HG03571 (cell line): ENCODE measurements at regions not wholly inside any gene's neighbourhood (a gene's known extent, or its start where the extent isn't known, plus 50 kb on each side); places are given as distances from the start of the nearest gene placed in this dataset.
"Not testable (repeated sequence)": the region's sequence is repeated elsewhere in the genome, so short reads cannot be mapped to it uniquely, and the experiment has no call there.

ENCODE experiments used
- ATAC-seq: cut with Tn5 transposase; IDR thresholded peaks from one replicate; pipeline ENCODE4 v1.9.1; 2021; ENCODE audit not compliant: unreplicated experiment

DNA sequence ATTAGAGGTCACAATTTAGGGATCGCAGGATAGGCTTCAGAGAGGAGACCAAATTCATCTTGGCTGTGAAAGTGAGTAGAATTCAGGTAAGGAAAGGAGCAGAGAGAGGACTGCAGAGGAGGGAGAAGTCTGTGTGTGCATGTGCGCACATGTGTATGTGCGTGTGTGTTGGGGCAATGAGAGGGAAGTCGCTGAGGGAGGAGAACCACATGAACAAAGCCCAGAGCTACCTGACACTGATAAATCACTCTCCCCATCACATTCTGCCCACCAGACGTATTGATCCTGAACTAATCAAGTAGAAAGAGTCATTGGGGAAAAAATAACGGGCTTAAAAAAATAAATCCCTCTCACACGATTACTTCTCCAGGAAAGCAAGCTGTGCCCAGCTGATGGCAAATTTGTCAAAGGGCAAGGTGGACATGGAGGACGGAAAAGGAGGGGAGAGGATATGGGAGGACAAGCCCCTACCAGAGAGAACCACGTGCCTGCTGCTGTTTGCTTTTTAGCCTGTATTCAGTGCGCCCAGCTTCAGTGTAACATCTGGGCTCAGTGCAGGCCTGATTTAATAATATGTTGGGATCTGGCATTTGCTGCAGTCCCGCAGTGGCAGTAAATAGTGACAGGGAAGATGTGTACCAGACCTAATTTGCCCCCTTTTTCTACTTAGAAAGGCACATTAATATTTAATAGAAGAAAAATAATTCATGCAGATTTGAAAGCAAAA is 307.5 kb downstream of the C1D start:
- no peak for ATAC-seq

DNA sequence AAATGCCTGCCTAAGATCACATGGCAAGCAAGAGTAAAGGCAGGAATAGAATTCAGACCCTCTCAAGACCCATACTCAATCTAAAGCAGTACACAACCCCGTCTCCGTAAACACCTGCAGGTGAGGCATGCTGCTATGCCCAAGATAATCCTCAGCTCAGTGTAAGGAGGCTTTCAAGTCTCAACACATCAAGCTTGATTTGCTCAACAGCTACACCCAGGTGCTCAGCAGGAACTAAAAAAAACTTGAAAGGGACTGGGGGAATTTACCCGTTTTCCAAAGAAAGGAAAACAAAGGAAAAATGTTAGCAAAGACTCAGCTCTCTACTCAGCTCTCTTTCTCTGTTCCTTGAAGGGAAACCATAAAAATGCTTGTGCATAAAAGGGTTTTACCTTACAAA is 301.8 kb downstream of the C1D start:
- no peak for ATAC-seq

DNA sequence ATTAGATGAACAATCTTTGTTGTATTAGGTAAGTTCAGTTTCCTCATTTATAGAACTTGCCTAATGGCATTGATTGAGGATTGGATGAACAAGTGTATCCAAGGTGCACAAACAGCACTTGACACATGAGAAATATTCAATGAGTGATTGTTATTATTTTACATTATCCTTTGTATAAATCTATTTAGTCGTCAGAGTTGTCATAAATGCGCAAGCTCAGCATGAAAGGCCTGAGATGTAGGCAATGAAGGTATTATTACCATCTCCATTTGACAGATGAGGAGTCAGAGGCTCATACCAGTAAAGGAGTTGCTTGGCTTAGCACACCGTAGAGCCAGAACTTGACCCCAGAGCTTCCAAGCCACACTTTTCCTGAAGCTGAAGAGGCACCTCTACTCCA is 291.4 kb downstream of the C1D start:
- ATAC-seq = no peak

DNA sequence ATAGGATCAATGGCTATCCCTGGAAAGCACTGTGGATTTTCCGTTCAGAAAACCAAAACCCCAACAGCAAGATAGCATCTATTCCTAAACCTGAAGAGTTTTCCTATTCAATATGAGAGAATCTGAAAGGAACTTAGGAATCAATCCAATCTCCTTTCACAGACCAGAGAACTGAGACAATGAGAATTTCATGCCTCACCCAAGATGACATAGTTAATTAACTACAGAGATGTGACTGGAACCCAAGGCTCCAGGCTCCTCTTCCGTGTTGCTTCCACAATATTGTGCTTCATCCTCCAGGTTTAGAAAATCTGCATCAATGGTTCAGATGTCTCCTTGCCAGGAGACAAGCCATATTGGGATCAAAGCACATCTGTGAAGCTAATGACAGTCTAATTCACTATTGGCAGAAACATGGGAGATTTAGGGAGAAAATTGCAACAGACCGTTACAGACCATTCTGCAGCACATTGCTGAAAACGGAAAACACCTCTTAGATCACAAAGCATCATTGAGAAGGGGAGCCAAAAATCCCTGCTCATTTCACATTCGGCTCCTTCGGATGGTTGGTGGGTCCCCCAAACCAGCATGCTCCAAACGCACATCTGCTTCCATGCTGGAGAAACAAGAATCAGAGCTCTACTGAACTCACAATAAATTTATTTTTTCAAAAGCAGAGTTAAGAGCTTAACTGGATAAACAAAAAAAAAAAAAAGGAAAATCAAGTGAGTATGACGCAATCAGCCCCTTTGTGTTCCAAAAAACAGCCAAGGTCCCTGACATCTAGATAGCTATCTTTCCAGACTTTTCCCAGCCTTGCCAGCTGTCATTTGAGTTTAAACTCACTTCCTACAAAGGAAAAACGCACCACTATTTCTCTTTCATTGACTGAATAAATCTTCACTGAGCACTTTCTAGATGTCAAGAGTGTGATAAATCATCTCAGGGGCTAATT is 290.3 kb downstream of the C1D start:
- ATAC-seq = no peak

DNA sequence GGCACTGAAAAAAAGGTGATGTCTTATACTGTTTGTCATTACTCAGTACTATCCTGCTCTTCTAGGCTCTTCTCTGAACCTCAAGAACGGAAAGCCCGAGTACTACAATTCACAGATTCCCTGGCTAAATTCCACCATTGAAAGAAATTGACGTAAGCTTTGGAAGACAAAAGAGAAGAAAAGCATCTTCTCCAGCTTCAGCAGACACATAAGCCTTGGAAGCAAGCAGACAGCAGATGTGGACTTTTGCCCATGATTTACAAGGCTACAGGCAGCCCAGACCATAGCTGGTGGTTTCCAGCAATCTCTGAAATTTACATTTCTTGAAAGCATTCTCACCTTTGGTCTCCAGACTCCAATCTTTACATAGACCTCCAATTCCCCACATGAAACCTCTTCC is 289.0 kb downstream of the C1D start:
- ATAC-seq = no peak

DNA sequence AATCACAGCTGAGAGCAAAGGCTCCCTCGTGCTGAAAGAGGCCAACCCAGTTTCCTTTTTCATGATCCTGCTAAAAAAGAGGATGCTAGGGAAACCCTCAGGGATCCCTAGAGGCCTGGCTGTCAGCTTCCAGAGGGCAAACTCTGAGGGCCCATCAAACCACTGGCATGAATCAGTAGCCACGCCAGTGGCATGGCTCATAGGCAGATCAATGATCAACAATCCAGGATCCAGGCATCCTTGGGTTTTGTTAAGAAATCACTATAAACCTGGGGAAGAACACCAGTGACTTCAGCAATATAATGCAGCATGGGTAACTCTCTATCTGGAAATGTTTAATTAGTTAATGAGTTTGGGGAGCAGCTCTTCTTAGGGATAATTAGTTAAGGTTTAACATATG is 286.5 kb downstream of the C1D start:
- ATAC-seq = no peak

DNA sequence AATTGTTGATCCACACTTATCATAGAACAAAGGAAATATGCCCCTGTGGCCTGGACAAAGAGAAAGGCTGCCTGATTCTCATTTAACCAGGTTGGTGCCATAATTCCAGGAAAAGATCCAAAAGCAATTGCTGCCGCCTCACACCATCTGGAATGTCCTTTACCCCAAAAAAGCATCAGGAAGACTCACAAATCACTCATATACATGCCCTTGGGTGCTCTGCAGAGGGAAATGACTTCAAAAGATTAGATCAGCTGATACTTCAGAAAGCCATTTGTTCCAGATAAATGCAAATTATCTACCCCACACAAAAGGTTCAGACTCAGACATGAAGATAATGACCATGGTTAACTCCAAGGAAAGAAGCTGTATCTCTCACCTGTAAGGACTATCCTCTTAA is 285.8 kb downstream of the C1D start:
- no peak for ATAC-seq

DNA sequence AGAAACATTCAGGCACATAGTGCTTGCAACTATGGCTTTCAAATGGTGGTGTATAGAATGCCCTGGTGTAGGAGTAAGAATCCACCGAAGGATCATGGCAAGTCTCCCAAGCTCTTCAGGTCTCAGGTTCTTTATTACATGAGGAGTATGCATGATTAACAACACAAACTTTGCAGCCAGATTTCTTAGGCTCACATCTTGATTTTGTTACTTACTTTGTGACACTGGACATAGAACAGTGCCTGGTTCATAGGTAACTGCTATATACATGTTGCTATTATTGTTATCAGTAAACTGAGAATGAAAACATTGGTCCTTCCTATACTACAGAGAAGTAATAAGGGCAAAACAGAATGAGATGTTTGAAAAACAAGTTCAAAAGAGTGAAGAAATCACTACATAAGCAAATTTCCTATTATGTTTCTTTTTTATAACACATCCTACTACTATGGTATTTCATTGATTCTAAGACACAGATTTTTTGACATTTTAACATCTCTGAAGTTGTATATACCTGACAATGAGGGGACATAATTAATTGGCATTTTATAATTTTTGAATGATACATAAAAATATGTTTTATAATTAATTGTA is 284.9 kb downstream of the C1D start:
- ATAC-seq = no peak

DNA sequence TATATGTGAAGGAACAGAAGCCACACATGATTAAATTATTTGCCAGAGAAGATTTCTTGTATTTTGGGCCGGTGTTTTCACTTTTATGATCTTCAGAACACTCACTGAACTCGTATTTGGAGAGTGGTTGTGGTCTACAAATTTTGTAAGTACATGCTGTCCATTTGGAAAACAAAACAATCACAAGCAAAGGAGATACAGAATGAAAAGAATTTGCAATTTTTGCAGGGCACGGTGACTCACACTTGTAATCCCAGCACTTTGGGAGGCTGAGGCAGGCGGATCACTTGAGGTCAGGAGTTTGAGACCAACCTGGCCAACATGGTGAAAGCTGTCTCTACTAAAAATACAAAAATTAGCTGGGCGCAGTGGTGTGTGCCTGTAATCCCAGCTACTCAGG is 282.0 kb downstream of the C1D start:
- not testable (repeated sequence) for ATAC-seq

DNA sequence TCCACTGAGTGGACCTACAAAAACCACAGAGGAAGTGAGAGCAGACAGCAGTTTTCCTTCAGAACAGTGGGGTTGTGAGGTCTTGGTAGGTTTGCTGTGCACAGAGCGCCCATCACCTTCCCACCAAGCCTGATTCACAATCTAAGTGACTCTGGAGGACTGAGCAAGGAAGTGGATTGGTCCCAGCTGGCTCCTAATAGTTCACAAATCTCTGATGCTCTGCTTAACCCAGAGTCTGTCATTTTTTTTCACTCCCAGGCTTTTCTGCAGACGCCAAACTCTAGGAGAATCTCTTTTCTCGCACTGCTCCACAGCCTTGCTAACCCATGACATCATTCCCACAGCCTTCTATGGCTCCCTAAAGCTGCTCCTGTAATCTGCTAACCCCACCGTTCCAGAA is 280.4 kb downstream of the C1D start:
- ATAC-seq = no peak

DNA sequence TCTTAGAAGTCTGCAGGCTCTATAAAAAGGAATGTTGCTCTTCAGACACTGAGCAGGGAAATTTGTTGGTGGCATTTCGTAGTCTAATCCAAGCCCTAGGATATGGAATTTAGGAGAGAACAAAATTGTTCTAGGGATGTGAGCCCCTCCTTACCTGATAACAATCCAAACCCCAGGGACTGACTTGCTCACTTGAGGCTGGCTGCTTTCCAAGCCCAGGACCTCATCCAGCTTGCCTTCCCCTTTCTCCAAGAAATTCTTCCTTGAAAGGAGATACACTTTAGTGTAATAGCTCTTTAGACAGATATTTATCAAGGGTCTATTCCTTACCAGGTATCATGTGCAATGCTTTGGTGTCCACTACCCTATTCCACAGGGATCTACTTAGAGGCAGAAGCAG is 279.8 kb downstream of the C1D start:
- ATAC-seq = no peak

DNA sequence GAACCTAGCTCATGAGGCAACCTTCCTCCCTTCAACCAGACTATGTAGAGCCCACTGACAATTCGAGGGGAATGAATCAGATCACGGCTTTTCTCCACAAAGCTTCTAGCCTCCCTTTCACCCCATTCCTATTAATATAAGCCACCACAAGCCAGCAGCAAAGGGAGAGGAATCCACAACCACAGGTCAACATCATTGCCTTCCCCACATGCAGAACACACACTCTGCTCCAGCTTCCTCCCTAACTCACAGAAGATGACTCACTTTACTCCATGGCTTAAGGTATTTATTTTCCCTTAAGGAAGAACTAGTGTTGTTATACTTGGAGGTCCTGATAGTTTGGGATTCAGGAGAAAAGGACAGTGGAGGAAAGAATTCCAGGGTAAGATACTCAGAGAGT is 272.2 kb downstream of the C1D start:
- ATAC-seq = no peak

DNA sequence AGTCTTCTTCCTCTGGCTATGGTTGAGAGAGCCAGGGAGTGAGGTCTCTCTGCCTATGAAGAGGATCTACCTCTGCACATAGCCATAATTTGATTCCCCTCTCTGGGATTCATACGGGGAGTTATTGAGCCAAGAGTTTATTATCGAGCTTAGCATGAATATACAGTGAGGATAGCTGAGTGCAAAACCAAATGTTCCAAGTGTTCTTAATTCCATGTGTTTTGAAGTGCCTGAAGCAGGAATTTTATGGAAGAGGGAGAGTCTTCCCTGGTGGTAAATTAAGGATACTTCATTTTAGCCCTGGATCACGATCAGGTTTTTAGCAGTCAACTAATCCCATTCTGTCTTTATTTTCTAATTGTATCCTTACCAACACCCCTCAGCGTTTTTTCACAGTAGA is 270.6 kb downstream of the C1D start:
- no peak for ATAC-seq

DNA sequence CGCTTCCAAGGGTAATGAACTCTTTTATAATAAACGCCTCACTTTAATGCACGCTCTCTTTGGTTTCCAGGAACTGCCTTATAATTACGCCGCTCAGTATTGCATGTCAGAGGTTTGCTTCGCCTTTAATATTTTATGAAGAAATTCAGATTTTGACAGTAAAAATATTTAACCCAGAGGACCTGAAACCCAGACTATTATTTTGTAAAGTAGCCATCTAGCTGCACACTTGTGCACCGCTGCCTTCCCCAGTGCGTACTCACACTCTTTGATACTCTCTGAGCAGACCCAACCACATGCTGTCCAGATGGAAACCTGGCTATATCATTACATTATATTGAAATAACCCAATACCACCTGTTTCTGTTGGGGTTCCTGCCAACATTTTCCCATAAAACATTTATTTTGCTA is 270.1 kb downstream of the C1D start:
- no peak for ATAC-seq

DNA sequence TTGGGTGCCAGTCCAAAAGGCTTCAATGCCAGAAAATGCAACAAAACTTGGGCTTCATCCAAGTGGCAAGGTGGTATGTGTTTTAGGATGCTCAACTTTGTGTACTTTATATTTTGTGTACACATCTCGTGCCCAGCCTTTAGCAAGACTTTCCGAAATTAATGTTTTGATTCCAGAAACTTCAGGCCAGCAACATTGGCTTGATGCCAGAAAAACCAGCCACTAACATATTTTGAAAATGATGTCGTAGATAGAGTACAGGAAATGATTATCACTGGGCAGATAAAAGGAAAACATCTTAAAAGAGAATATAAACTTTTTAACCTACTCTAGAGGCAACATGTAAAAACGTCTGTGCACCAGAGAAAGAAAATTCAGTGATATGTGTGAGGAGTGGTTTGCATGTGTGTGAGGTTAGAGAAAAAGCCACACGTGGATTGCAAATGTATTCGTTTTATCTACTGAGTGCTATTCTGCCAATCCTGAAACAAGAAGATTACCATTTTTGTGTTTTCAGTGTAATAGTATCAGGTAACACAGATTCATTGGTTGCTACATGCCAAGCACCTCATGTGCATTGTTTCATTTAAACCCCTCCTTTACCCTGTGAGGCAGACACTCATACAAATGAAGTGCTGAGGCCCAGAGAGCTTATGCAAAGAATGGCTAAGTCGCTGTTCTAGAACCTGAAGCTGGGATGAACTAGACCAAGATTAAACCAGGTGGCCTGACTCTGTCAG is 264.8 kb downstream of the C1D start:
- no peak for ATAC-seq

DNA sequence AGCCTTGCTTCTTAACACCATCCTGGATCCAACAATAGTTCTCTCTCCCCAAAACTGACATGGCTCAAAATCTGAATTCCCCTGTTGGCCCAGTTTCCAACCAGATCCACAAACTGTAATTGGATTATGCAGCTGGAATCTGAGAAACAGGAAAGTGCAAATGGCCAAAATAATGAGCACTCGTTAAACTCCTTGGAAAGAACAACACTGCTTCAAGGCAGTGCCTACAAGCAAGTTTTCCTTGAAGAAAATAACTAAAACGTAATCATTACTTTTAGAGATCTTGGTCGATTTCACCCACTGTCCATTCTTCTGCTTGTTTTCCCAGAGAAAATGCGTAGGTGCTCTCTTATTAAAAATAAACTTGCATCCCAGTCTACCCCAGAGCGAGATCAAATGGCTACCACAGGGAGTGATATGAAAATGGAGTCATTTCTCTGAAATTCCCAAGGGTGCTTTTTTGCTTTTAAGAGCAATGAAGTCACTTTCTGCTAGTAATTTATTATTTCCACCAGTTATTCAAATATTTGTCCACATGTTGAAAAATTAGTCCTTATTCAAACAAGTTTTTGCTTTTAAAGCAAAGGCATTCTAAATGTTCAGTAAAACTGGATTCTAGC is 264.2 kb downstream of the C1D start:
- no peak for ATAC-seq

DNA sequence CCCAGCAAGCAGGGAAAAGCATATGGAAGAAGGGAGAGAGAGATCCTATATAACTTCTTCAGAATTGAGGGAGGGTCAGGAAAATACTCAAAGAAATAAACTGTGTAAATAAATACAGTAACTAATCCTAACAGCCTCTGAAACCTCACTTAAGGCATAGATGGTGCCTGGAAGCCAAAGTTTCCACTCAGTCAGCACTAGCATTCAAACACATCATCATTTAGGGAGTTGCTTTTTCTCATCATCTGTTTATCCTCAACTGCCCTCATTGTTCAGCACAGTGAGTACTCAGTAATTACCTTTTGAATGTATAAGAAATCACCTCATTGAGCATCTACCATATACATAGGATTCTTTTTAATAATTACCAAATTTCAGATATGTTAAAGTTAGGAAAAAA is 262.9 kb downstream of the C1D start:
- ATAC-seq = no peak

DNA sequence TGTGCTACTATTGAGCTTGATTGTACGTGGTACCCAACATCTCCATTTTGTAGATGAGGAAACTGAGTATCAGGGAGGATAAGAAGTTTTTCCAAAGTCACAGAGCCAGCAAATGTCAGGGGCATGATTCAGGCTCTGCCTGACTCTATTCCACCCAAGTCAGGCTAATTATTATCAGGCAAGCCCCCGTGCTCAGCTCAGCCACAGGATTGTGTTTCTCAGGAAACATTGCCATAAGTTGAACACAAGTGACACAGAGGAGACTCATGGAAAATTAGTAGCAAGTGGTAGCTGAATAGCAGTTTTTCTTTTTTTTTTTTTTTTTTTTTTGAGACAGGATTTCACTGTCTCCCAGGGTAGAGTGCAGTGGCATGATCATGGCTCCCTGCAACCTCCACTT is 260.5 kb downstream of the C1D start:
- ATAC-seq = no peak

DNA sequence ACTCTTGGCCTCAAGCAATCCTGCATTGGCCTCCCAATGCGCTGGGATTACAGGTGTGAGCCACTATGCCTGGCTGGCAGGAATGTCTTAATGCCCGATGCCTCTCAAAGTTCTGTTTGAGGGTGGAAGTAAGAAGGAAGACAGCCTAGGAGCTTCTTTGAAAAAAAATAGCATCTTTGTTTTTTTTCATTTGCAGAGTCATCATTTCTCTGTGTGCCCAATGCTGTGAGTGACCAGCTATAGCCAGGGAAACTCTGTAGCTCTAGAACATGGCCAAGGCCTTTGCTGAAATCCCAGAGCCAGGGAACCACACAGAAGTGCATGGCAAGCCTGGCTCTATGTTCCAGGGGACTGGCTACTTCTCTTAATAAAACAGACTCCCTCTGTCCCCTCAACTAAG is 260.0 kb downstream of the C1D start:
- no peak for ATAC-seq

DNA sequence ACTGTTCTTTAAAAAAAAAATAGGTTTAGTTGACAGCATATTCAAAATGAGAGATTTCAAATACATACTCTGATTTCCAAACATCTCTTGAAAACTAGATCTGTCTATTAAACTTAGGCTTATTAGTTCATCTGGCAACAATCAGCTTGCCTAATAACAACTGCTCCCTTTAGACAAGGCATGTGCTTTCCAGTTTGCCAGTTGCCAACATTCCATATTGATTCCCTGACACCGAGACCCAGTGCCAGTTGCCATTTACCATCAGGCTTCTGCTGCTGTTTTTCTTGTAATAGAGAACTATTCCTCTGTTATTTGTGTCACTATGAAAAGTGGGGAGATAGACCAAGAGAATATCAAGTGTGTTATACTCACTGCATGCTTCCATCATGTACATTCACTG is 256.0 kb downstream of the C1D start:
- no peak for ATAC-seq

DNA sequence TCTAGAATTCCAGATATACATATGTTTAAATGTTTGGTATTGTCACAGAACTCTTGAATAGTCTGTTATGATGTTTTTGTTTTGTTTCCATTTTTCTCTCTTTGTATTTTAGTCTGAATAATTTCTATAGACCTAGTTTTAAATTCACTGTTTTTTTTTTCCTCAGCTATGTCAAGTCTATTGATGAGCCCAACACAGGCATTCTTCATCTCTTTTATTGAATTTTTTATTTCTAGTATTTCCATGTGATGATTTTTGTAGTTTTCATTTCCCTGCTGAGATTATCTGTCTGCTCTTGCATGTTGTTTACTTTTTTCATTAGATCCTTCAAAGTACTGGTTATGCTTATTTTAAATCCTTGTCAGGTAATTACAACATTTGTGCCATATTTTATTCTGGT is 254.7 kb downstream of the C1D start:
- no peak for ATAC-seq
